MM.1S (cell line): ENCODE measurements at regions not wholly inside any gene's neighbourhood (a gene's known extent, or its start where the extent isn't known, plus 50 kb on each side); places are given as distances from the start of the nearest gene placed in this dataset.

Source experiments
- CTCF ChIP-seq: fragments of 300-600 bp; sonication (generic); IDR thresholded peaks from 2 replicates; pipeline ENCODE4 v1.5.1; 2016; ENCODE audit warnings: antibody characterized with exemption, low read length, mixed read lengths
- EZH2 ChIP-seq: fragments of 300-600 bp; sonication (generic); optimal IDR thresholded peaks from 2 replicates; pipeline ENCODE3; 2017; ENCODE audit warnings: low read depth, mild to moderate bottlenecking, antibody characterized with exemption, low read length, mixed read lengths

- TF ChIP-seq CTCF (no peak), EZH2 (no peak)
Measured at GRCh38 chr11:128341280-128342248, 245.8 kb downstream of the ETS1 start.
